ENCODE measurements at regions not wholly inside any gene's neighbourhood (a gene's known extent, or its start where the extent isn't known, plus 50 kb on each side); places are given as distances from the start of the nearest gene placed in this dataset.

GRCh38 chr17:15112846-15113617 lies 152.1 kb downstream of the PMP22 start:
- DNase-seq (ENCODE audit: low read depth in 2 of 2), result no peak

GRCh38 chr17:15109608-15110007 lies 155.5 kb downstream of the PMP22 start:
- DNase-seq (ENCODE audit: low read depth in 2 of 2), result no peak

GRCh38 chr17:15108992-15109391 lies 156.1 kb downstream of the PMP22 start:
- DNase-seq (ENCODE audit: low read depth in 2 of 2), result no peak

GRCh38 chr17:15106540-15106939 lies 158.6 kb downstream of the PMP22 start:
- DNase-seq (ENCODE audit: low read depth in 2 of 2), result no peak

- no peak for DNase-seq (ENCODE audit: low read depth in 2 of 2)
Measured at GRCh38 chr17:15103785-15104184, 161.3 kb downstream of the PMP22 start.

- no peak for DNase-seq (ENCODE audit: low read depth in 2 of 2)
Measured at GRCh38 chr17:15101175-15101574, 164.0 kb downstream of the PMP22 start.

- DNase-seq (ENCODE audit: low read depth in 2 of 2), result no peak
Measured at GRCh38 chr17:15096511-15096910, 168.6 kb downstream of the PMP22 start.

GRCh38 chr17:15095935-15096334 lies 169.2 kb downstream of the PMP22 start:
- no peak for DNase-seq (ENCODE audit: low read depth in 2 of 2)

GRCh38 chr17:15092762-15093161 lies 172.4 kb downstream of the PMP22 start:
- DNase-seq (ENCODE audit: low read depth in 2 of 2), result no peak

GRCh38 chr17:15092261-15092660 lies 172.9 kb downstream of the PMP22 start:
- DNase-seq (ENCODE audit: low read depth in 2 of 2), result no peak

GRCh38 chr17:15091825-15092224 lies 173.3 kb downstream of the PMP22 start:
- DNase-seq (ENCODE audit: low read depth in 2 of 2), result no peak

GRCh38 chr17:15090533-15090932 lies 174.6 kb downstream of the PMP22 start:
- DNase-seq (ENCODE audit: low read depth in 2 of 2), result no peak

- DNase-seq (ENCODE audit: low read depth in 2 of 2), result no peak
Measured at GRCh38 chr17:15087946-15088345, 177.2 kb downstream of the PMP22 start.

GRCh38 chr17:15086776-15087295 lies 178.3 kb downstream of the PMP22 start:
- DNase-seq (ENCODE audit: low read depth in 2 of 2), result no peak

GRCh38 chr17:15085890-15086677 lies 179.0 kb downstream of the PMP22 start:
- DNase-seq (ENCODE audit: low read depth in 2 of 2), result no peak

- no peak for DNase-seq (ENCODE audit: low read depth in 2 of 2)
Measured at GRCh38 chr17:15083225-15083624, 181.9 kb downstream of the PMP22 start.

- DNase-seq (ENCODE audit: low read depth in 2 of 2), result no peak
Measured at GRCh38 chr17:15081008-15081407, 184.1 kb downstream of the PMP22 start.

GRCh38 chr17:15078570-15078969 lies 186.6 kb downstream of the PMP22 start:
- no peak for DNase-seq (ENCODE audit: low read depth in 2 of 2)

GRCh38 chr17:15076991-15077663 lies 188.0 kb downstream of the PMP22 start:
- no peak for DNase-seq (ENCODE audit: low read depth in 2 of 2)

GRCh38 chr17:15051933-15052332 lies 213.2 kb downstream of the PMP22 start:
- DNase-seq (ENCODE audit: low read depth in 2 of 2), result no peak

- DNase-seq (ENCODE audit: low read depth in 2 of 2), result no peak
Measured at GRCh38 chr17:15049795-15050160, 215.3 kb downstream of the PMP22 start.

Measured in stimulated activated CD4-positive, alpha-beta T cell treated with anti-CD3 and anti-CD28 coated beads, Interleukin-15, amount 100 ng/mL, for 48 hours (primary cell).